ENCODE measurements at regions not wholly inside any gene's neighbourhood (a gene's known extent, or its start where the extent isn't known, plus 50 kb on each side); places are given as distances from the start of the nearest gene placed in this dataset.

GRCh38 chr12:125988545-125988944 is 923.3 kb downstream of the AACS start:
- TF ChIP-seq POLR2A (IDR thresholded peaks at IDR 0.05) = no peak
- no peak for TF ChIP-seq CTCF (IDR thresholded peaks at IDR 0.05 in 4 of 5, conservative IDR thresholded peaks at IDR 0.05 in 1 of 5)

Measured in gastrocnemius medialis (tissue), 4 donors.